IMR-90 (cell line): ENCODE measurements at regions not wholly inside any gene's neighbourhood (a gene's known extent, or its start where the extent isn't known, plus 50 kb on each side); places are given as distances from the start of the nearest gene placed in this dataset.

Experiments used
- ATAC-seq: fragments of 200-7000 bp; cut with Tn5 transposase; 2 replicates; pipeline ENCODE4 v1.9.1; 2020; ENCODE audit warnings: low read depth, mild to moderate bottlenecking, moderate library complexity
- BruUV-seq: library from RNA; stranded (reverse); fragments of 400-500 nt; replicated peaks from 2 replicates; lab custom pipeline; 2021; lab: Mats Ljungman, UMichigan
- CTCF ChIA-PET: fragments of 300-600 bp; formaldehyde crosslinking; extraction: SDS; loops from one replicate; lab custom pipeline; 2021; ENCODE audit warnings: antibody characterized with exemption; lab: Yijun Ruan, JAX
- POLR2A ChIA-PET: fragments of 300-600 bp; sonication (Branson Sonifier 250); formaldehyde crosslinking; loops from one replicate; lab custom pipeline; 2022; ENCODE audit warnings: antibody characterized with exemption; ENCODE audit not compliant: unreplicated experiment; lab: Charles Lee
- DNase-seq: peaks from one replicate; pipeline ENCODE4 v3.0.0; 2013
- H2AFZ ChIP-seq: replicated peaks from 2 replicates; pipeline ENCODE3; 2013; ENCODE audit warnings: low read length, mild to moderate bottlenecking; ENCODE audit not compliant: poor library complexity
- H2AK5ac ChIP-seq: 2 replicates; pipeline ENCODE4 v1.6.1; 2013; ENCODE audit warnings: low read depth, low read length, inconsistent platforms
- H2AK9ac ChIP-seq: replicated peaks from 2 replicates; pipeline ENCODE3; 2013; ENCODE audit warnings: mild to moderate bottlenecking, low read depth, low read length, moderate library complexity; ENCODE audit not compliant: poor library complexity
- H2BK120ac ChIP-seq: 2 replicates; pipeline ENCODE4 v1.6.1; 2013; ENCODE audit warnings: low read depth, low read length, inconsistent platforms
- H2BK15ac ChIP-seq: 3 replicates; pipeline ENCODE4 v1.6.1; 2013; ENCODE audit warnings: low read depth, low read length, inconsistent platforms
- H2BK20ac ChIP-seq: 2 replicates; pipeline ENCODE4 v1.6.1; 2013; ENCODE audit warnings: low read depth, mild to moderate bottlenecking, inconsistent platforms, low read length, moderate library complexity
- H2BK5ac ChIP-seq: 2 replicates; pipeline ENCODE4 v1.6.1; 2013; ENCODE audit warnings: mild to moderate bottlenecking, low read depth, low read length, inconsistent platforms; ENCODE audit not compliant: poor library complexity, severe bottlenecking
- H3K14ac ChIP-seq: replicated peaks from 2 replicates; pipeline ENCODE4 v1.6.1; 2013; ENCODE audit warnings: low read depth, low read length, inconsistent platforms
- H3K18ac ChIP-seq: 2 replicates; pipeline ENCODE4 v1.6.1; 2013; ENCODE audit warnings: low read depth, low read length, control low read depth
- H3K23ac ChIP-seq: 2 replicates; pipeline ENCODE4 v1.6.1; 2013; ENCODE audit warnings: low read depth, low read length, inconsistent platforms
- H3K27ac ChIP-seq: 2 replicates; pipeline ENCODE4 v1.5.1; 2013; ENCODE audit warnings: mild to moderate bottlenecking, control low read depth, low read length; ENCODE audit not compliant: insufficient read depth
- H3K27me3 ChIP-seq: 2 replicates; pipeline ENCODE4 v1.6.1; 2013; ENCODE audit warnings: low read length; ENCODE audit not compliant: control insufficient read depth, insufficient read depth
- H3K36me3 ChIP-seq: 2 replicates; pipeline ENCODE4 v1.6.1; 2013; ENCODE audit warnings: low read length, mixed read lengths; ENCODE audit not compliant: control insufficient read depth, insufficient read depth
- H3K4ac ChIP-seq: 2 replicates; pipeline ENCODE4 v1.6.1; 2013; ENCODE audit warnings: low read depth, low read length, inconsistent platforms
- H3K4me1 ChIP-seq: 2 replicates; pipeline ENCODE4 v1.6.1; 2013; ENCODE audit warnings: low read length, mixed read lengths; ENCODE audit not compliant: control insufficient read depth, insufficient read depth
- H3K4me2 ChIP-seq: 2 replicates; pipeline ENCODE4 v1.6.1; 2013; ENCODE audit warnings: low read depth, mild to moderate bottlenecking, control low read depth, low read length, moderate library complexity
- H3K4me3 ChIP-seq: 2 replicates; pipeline ENCODE4 v1.5.1; 2013; ENCODE audit warnings: low read depth, mild to moderate bottlenecking, control low read depth, low read length, moderate library complexity; ENCODE audit not compliant: insufficient read depth
- H3K56ac ChIP-seq: 2 replicates; pipeline ENCODE4 v1.6.1; 2013; ENCODE audit warnings: low read length, inconsistent platforms; ENCODE audit not compliant: insufficient read depth; ENCODE audit errors: extremely low read depth
- H3K79me1 ChIP-seq, 2 experiments: 2 replicates each; pipeline ENCODE4 v1.6.1; 2013; ENCODE audit warnings: low read length in 2 of 2, inconsistent platforms in 1 of 2, low read depth in 1 of 2
- H3K9ac ChIP-seq: 2 replicates; pipeline ENCODE4 v1.6.1; 2013; ENCODE audit warnings: low read depth, low read length, control low read depth
- H3K9me1 ChIP-seq: 2 replicates; pipeline ENCODE4 v1.6.1; 2013; ENCODE audit warnings: low read length, inconsistent platforms; ENCODE audit not compliant: insufficient read depth
- H3K9me3 ChIP-seq: 2 replicates; pipeline ENCODE4 v1.6.1; 2013; ENCODE audit warnings: low read length; ENCODE audit not compliant: control insufficient read depth, insufficient read depth
- H4K20me1 ChIP-seq: 2 replicates; pipeline ENCODE4 v1.6.1; 2013; ENCODE audit warnings: low read length, inconsistent platforms; ENCODE audit not compliant: insufficient read depth
- H4K5ac ChIP-seq: 2 replicates; pipeline ENCODE4 v1.6.1; 2013; ENCODE audit warnings: mild to moderate bottlenecking, low read depth, low read length, control low read depth
- H4K8ac ChIP-seq, 2 experiments: 2 replicates each; pipeline ENCODE4 v1.6.1; 2013; ENCODE audit warnings: low read depth in 2 of 2, low read length in 2 of 2, control low read depth in 1 of 2, inconsistent platforms in 1 of 2
- H4K91ac ChIP-seq: 2 replicates; pipeline ENCODE4 v1.6.1; 2013; ENCODE audit warnings: low read depth, low read length, inconsistent platforms; ENCODE audit not compliant: insufficient read depth
- CHD1 ChIP-seq: IDR thresholded peaks from 2 replicates; pipeline ENCODE4 v1.6.1; 2012; ENCODE audit warnings: low read depth, low read length, improper control_type of control experiment
- MAFK ChIP-seq: IDR thresholded peaks from 2 replicates; pipeline ENCODE4 v1.6.1; 2012; ENCODE audit warnings: low read depth, low read length, improper control_type of control experiment
- MAZ ChIP-seq: IDR thresholded peaks from 2 replicates; pipeline ENCODE4 v1.6.1; 2012; ENCODE audit warnings: low read depth, mild to moderate bottlenecking, low read length, improper control_type of control experiment, moderate library complexity, borderline replicate concordance
- POLR2A ChIP-seq: IDR thresholded peaks from 2 replicates; pipeline ENCODE4 v1.6.1; 2012; ENCODE audit warnings: mild to moderate bottlenecking, low read depth, low read length
- RCOR1 ChIP-seq: IDR thresholded peaks from 2 replicates; pipeline ENCODE4 v1.6.1; 2012; ENCODE audit warnings: mild to moderate bottlenecking, low read length, improper control_type of control experiment; ENCODE audit not compliant: insufficient replicate concordance
- SMC3 ChIP-seq: fragments of 150-350 bp; IDR thresholded peaks from 2 replicates; pipeline ENCODE4 v1.6.1; 2016; ENCODE audit warnings: low read depth, mild to moderate bottlenecking, antibody characterized with exemption, low read length, moderate library complexity
- WGBS, 2 experiments: methylation state at CpG; one replicate each; pipeline versions ENCODE4 v1.1.5 to v1.1.7; 2013; ENCODE audit warnings: missing lambda C conversion rate in 2 of 2; ENCODE audit not compliant: insufficient read length in 1 of 2; ENCODE audit errors: extremely low coverage in 2 of 2; 5-methylcytosine and 5-hydroxymethylcytosine counted together
- dilution Hi-C: fragments of 300-500 bp; cut with HindIII; formaldehyde crosslinking; loops from one replicate; pipeline ENCODE4 v1.14.3; 2018; ENCODE audit warnings: low sequenced_read_pairs; ENCODE audit not compliant: unreplicated experiment
- in situ Hi-C: fragments of 300-500 bp; cut with MboI; formaldehyde crosslinking; loops from 3 replicates; pipeline ENCODE4 v1.14.3; 2019; ENCODE audit warnings: low sequenced_read_pairs, inconsistent platforms, mixed read lengths
- intact Hi-C: fragments of 100-400 bp; cut with micrococcal nuclease; formaldehyde crosslinking; loops from 2 replicates; pipeline ENCODE4 v1.10.0; 2022
- TF ChIP-seq, protein P1 (sequence below): conservative IDR thresholded peaks from 2 replicates; pipeline ENCODE4 v1.5.1; 2012; ENCODE audit warnings: mild to moderate bottlenecking, low read depth, low read length, improper control_type of control experiment

DNA sequence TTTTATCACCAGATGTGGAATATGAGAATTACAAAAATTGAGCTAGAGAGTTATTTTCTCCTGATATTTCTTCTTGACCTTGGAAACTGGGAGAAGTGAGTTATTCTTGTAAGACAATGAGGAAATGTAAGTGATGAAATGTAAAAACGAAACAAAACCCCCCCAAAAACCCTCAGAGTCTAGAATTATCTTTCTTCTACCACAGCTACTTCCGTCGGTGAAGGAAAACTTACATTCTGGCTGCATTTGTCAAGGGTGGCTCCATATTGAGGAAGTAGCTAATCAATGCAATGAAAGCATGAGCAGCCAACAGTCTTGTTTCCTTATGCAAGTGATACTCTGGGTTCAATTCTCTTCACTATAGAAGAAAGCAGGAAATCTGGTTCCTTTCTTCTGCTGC, 661.7 kb upstream of the CITED2 start:
- Histone ChIP-seq H3K4ac (no peak overlapping the region), H3K79me1 (no peaks in the 10 kb centered on the region), H3K27ac (no peak overlapping the region), H4K91ac (no peak overlapping the region), H3K23ac (no peak overlapping the region), H2BK5ac (no peak overlapping the region), H3K4me2 (no peak overlapping the region), H2AFZ (no peak overlapping the region), H3K9me1 (no peaks in the 10 kb centered on the region), H3K14ac (no peak overlapping the region), H2AK9ac (no peak overlapping the region), H3K4me3 (no peak overlapping the region), H2BK15ac (no peak overlapping the region), H2BK20ac (no peak overlapping the region), H3K27me3 (no peaks in the 10 kb centered on the region), H3K9me3 (peaks cover 4% of the 10 kb centered on the region; the same call in 1 of the 2 replicates), H2BK120ac (no peak overlapping the region), H3K56ac (no peak overlapping the region), H2AK5ac (no peak overlapping the region), H3K9ac (no peak overlapping the region), H3K18ac (no peak overlapping the region), H4K8ac (no peak overlapping the region), H3K36me3 (no peaks in the 10 kb centered on the region), H4K5ac (no peak overlapping the region), H4K20me1 (no peaks in the 10 kb centered on the region), H3K4me1 (peaks cover 3% of the 10 kb centered on the region; the same call in 1 of the 2 replicates)
- WGBS, 2 experiments, result no CpG with 5 or more reads among the region's 3 CpGs
- ChIA-PET POLR2A (no interaction called here), CTCF (no interaction called here)
- intact Hi-C loops (no loop called here), dilution Hi-C loops (no loop called here), in situ Hi-C loops (no loop called here)
- DNase-seq, result no peak
- no peak for ATAC-seq
- BruUV-seq, result no TSS peak
- TF ChIP-seq CHD1 (no peak), MAFK (no peak), RCOR1 (no peak), MAZ (no peak), SMC3 (no peak), POLR2A (no peak)
- TF ChIP-seq, protein P1, sequence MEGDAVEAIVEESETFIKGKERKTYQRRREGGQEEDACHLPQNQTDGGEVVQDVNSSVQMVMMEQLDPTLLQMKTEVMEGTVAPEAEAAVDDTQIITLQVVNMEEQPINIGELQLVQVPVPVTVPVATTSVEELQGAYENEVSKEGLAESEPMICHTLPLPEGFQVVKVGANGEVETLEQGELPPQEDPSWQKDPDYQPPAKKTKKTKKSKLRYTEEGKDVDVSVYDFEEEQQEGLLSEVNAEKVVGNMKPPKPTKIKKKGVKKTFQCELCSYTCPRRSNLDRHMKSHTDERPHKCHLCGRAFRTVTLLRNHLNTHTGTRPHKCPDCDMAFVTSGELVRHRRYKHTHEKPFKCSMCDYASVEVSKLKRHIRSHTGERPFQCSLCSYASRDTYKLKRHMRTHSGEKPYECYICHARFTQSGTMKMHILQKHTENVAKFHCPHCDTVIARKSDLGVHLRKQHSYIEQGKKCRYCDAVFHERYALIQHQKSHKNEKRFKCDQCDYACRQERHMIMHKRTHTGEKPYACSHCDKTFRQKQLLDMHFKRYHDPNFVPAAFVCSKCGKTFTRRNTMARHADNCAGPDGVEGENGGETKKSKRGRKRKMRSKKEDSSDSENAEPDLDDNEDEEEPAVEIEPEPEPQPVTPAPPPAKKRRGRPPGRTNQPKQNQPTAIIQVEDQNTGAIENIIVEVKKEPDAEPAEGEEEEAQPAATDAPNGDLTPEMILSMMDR, result no peak
